Activated CD8-positive, alpha-beta T cell treated with anti-CD3 and anti-CD28 coated beads for 36 hours (primary cell): ENCODE measurements at regions not wholly inside any gene's neighbourhood (a gene's known extent, or its start where the extent isn't known, plus 50 kb on each side); places are given as distances from the start of the nearest gene placed in this dataset.

Experiments used
- ATAC-seq: fragments of 200-7000 bp; cut with Tn5 transposase; one replicate; pipeline ENCODE4 v1.10.0; 2021; ENCODE audit warnings: mild to moderate bottlenecking, moderate library complexity
- CTCF ChIA-PET: fragments of 350-600 bp; sonication (Branson Sonifier 250); formaldehyde crosslinking; loops from one replicate; lab custom pipeline; 2021; ENCODE audit warnings: antibody characterized with exemption; lab: Charles Lee
- POLR2A ChIA-PET: fragments of 350-600 bp; sonication (Branson Sonifier 250); formaldehyde crosslinking; loops from one replicate; lab custom pipeline; 2021; ENCODE audit warnings: antibody characterized with exemption; lab: Charles Lee
- DNase-seq: peaks from one replicate; pipeline ENCODE4 v3.0.0-alpha.2; 2020
- H3K27ac Mint-ChIP-seq: one replicate; pipeline ENCODE4 v1.8.0; 2021; ENCODE audit warnings: mild to moderate bottlenecking, mixed read lengths
- H3K27me3 Mint-ChIP-seq: one replicate; pipeline ENCODE4 v1.8.0; 2021; ENCODE audit warnings: mixed read lengths
- H3K36me3 Mint-ChIP-seq: one replicate; pipeline ENCODE4 v1.8.0; 2021; ENCODE audit warnings: low read depth, mixed read lengths
- H3K4me1 Mint-ChIP-seq: one replicate; pipeline ENCODE4 v1.8.0; 2021; ENCODE audit warnings: low read depth, mixed read lengths
- H3K4me3 Mint-ChIP-seq: one replicate; pipeline ENCODE4 v1.8.0; 2021; ENCODE audit warnings: mild to moderate bottlenecking, moderate library complexity, mixed read lengths
- H3K9me3 Mint-ChIP-seq: one replicate; pipeline ENCODE4 v1.8.0; 2021; ENCODE audit warnings: mixed read lengths
- intact Hi-C: fragments of 100-400 bp; cut with micrococcal nuclease; formaldehyde crosslinking; loops from one replicate; pipeline ENCODE4 v1.10.0; 2022
- TF ChIP-seq, protein P1 (sequence below): fragments of 200-600 bp; IDR thresholded peaks from one replicate; pipeline ENCODE4 v1.8.0; 2022; ENCODE audit warnings: antibody characterized with exemption, mild to moderate bottlenecking

DNA sequence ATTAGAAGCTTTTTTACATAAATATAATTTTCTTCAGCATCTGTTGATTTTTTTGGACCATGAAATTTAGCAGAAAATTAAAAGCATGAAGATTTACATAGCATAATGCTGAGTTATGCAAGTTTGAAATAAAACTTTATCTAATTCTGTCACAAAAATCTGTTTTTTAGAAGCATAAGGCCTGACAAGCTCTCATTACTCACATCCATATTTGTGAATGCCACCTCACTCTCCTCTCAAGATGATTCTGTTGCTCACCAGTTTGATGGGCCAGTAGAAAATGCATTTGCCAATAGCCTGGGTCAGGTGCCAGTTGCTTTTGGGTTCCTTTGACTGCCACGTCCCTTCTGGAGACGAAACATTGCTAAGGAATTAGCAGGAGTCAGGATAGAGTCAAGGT, 181.5 kb upstream of the ATP2B1 start:
- DNase-seq (no peak), ATAC-seq (no peak)
- POLR2A ChIA-PET = no interaction called here
- H3K27me3 Mint-ChIP-seq = no peaks in the 10 kb centered on the region
- H3K27ac Mint-ChIP-seq = no peak overlapping the region
- CTCF ChIA-PET = no interaction called here
- H3K9me3 Mint-ChIP-seq = peaks cover 4% of the 10 kb centered on the region
- peaks cover 15% of the 10 kb centered on the region for H3K4me1 Mint-ChIP-seq
- H3K4me3 Mint-ChIP-seq = no peak overlapping the region
- TF ChIP-seq, protein P1, sequence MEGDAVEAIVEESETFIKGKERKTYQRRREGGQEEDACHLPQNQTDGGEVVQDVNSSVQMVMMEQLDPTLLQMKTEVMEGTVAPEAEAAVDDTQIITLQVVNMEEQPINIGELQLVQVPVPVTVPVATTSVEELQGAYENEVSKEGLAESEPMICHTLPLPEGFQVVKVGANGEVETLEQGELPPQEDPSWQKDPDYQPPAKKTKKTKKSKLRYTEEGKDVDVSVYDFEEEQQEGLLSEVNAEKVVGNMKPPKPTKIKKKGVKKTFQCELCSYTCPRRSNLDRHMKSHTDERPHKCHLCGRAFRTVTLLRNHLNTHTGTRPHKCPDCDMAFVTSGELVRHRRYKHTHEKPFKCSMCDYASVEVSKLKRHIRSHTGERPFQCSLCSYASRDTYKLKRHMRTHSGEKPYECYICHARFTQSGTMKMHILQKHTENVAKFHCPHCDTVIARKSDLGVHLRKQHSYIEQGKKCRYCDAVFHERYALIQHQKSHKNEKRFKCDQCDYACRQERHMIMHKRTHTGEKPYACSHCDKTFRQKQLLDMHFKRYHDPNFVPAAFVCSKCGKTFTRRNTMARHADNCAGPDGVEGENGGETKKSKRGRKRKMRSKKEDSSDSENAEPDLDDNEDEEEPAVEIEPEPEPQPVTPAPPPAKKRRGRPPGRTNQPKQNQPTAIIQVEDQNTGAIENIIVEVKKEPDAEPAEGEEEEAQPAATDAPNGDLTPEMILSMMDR = no peak
- peaks cover 1% of the 10 kb centered on the region for H3K36me3 Mint-ChIP-seq
- intact Hi-C loops = no loop called here

DNA sequence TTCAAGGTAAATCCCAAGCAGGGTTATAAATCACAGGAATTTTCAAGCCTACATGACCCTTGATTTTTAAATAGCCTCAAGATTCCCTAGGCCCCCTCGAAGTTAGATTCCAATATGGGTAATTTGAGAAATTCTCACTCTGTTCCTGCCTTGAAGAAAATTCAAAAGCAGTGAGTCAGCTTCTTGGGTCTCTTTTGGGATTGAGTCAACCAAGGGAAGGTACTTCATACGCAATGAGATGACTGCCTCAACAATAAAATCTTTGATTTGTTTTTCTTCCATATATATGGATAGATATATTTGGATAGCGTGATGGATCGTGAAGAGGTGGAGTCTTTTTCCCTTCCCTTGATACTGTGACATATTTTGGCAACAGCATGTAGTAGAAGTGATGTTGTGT, 180.4 kb upstream of the ATP2B1 start:
- ATAC-seq (no peak), DNase-seq (no peak)
- no peaks in the 10 kb centered on the region for H3K27me3 Mint-ChIP-seq
- ChIA-PET CTCF (no interaction called here), POLR2A (no interaction called here)
- H3K36me3 Mint-ChIP-seq = peaks cover 1% of the 10 kb centered on the region
- H3K27ac Mint-ChIP-seq = no peak overlapping the region
- intact Hi-C loops = no loop called here
- peaks cover 5% of the 10 kb centered on the region for H3K9me3 Mint-ChIP-seq
- H3K4me1 Mint-ChIP-seq = peaks cover 11% of the 10 kb centered on the region
- TF ChIP-seq, protein P1 = no peak
- H3K4me3 Mint-ChIP-seq = no peak overlapping the region

DNA sequence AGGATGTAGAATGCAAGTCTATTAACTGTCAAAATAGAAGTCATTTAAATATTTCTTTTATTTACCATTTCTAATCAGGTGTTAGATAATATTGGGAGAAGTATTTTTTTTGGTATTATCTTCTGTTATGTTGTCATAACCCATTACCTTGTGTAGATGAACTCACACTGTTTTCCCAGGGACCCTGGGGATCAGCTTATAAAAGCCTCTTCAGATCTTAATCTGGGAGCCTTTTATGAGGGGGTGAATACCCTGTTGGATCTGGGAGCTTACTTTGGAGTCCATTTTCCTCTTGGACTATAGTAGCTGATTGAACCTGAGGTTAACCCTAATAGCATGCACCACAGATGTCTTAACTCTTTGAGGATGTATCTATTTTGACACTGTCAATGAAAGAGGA, 176.3 kb upstream of the ATP2B1 start:
- ChIA-PET POLR2A (interaction anchor here (0.7 to 1.3 kb wide), 3 partner anchors 13 to 65 kb away, joined by 3 to 4 read pairs (median 3); no protein-coding TSS in a partner anchor), CTCF (no interaction called here)
- Mint-ChIP-seq H3K27ac (no peak overlapping the region), H3K4me3 (no peak overlapping the region), H3K4me1 (peaks cover 35% of the 10 kb centered on the region), H3K36me3 (peaks cover 5% of the 10 kb centered on the region), H3K27me3 (no peaks in the 10 kb centered on the region), H3K9me3 (peaks cover 1% of the 10 kb centered on the region)
- DNase-seq (no peak), ATAC-seq (no peak)
- TF ChIP-seq, protein P1 = no peak
- intact Hi-C loops = no loop called here

DNA sequence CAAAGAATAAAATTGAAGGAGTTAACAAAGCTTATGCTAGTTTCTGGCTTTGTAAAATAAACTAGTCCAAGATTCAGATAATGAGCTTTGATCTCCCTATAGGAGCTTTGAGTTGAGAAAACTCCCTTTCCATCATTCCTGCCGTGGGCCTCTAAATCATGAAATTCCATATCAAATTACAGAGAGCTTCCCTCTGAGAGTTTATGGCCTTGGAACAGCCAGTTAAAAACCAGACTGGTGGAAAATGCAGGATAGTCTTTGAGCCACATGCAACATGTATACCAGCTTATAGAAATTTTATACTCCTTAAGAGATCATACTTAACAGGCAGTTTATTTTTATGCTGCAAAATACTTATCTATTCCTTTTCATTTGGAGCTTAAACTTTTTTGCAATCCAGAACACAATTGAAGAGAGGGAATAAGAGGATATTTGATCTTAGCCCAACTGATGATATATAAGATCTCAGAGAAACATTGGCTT, 175.8 kb upstream of the ATP2B1 start:
- POLR2A ChIA-PET = interaction anchor here (0.7 to 1.3 kb wide), 4 partner anchors 12 to 176 kb away, joined by 3 to 4 read pairs (median 3); partner anchors contain the start of gene ATP2B1
- DNase-seq = no peak
- H3K27ac Mint-ChIP-seq = no peak overlapping the region

More for the DNA sequence above, 175.8 kb upstream of the ATP2B1 start:
- ATAC-seq = no peak
- Mint-ChIP-seq H3K9me3 (peaks cover 1% of the 10 kb centered on the region), H3K36me3 (peaks cover 5% of the 10 kb centered on the region), H3K4me1 (peaks cover 38% of the 10 kb centered on the region), H3K4me3 (no peak overlapping the region), H3K27me3 (no peaks in the 10 kb centered on the region)
- CTCF ChIA-PET = no interaction called here
- intact Hi-C loops = no loop called here
- TF ChIP-seq, protein P1 = no peak
